ENCODE measurements at regions not wholly inside any gene's neighbourhood (a gene's known extent, or its start where the extent isn't known, plus 50 kb on each side); places are given as distances from the start of the nearest gene placed in this dataset.

- TF ChIP-seq CTCF (IDR thresholded peaks at IDR 0.05) (no peak), EP300 (IDR thresholded peaks at IDR 0.05) (no peak), POLR2A (IDR thresholded peaks at IDR 0.05) (no peak)
Measured at GRCh38 chr10:111146025-111146640, 69.3 kb downstream of the ADRA2A start.
